ENCODE measurements at regions not wholly inside any gene's neighbourhood (a gene's known extent, or its start where the extent isn't known, plus 50 kb on each side); places are given as distances from the start of the nearest gene placed in this dataset.

DNA sequence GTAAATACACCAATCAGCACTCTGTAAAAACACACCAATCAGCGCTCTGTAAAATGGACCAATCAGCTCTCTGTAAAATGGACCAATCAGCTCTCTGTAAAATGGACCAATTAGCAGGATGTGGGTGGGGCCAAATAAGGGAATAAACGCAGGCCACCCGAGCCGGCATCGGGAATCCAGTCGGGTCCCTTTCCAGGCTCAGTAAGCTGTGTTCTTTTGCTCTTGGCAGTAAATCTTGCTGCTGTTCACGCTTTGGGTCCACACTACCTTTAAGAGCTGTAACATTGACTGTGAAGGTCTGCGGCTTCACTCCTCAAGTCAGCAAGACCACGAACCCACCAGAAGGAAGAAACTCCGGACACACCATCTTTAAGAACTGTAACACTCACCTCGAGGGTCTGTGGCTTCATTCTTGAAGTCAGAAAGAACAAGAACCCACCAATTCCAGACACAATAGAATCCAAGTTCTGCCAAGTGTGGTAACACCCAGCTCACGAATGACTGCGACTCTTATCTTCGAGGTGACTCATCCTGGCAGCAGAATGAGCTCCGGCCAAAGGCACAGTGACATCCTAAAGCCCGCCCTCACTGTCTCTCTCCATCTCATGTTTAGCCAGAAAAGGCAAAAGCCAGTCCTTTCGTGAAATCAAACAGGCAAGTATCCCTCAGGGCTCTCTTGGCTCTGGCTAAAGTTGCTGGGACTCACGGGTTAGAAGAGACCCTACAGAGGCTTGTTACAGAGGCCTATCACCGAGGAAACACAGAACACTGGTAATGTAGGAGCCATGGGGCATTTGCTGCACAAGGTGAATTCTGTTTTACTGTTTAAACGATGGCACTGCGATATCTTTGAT lies 155.2 kb downstream of the FAM43A start:
- TF ChIP-seq CTCF (IDR thresholded peaks at IDR 0.05; ENCODE audit: control insufficient read depth, extremely low read depth, insufficient read depth) = no peak
- no peak for DNase-seq (ENCODE audit: low read depth)
- no peak overlapping the region for H3K4me3 ChIP-seq (ENCODE audit: low read depth, low read length)

- H3K4me3 ChIP-seq (ENCODE audit: low read depth, low read length) = no peak overlapping the region
- TF ChIP-seq CTCF (IDR thresholded peaks at IDR 0.05; ENCODE audit: control insufficient read depth, extremely low read depth, insufficient read depth) = no peak
- no peak for DNase-seq (ENCODE audit: low read depth)
Observed at GRCh38 chr3:194841515-194841841, 155.8 kb downstream of the FAM43A start.

DNA sequence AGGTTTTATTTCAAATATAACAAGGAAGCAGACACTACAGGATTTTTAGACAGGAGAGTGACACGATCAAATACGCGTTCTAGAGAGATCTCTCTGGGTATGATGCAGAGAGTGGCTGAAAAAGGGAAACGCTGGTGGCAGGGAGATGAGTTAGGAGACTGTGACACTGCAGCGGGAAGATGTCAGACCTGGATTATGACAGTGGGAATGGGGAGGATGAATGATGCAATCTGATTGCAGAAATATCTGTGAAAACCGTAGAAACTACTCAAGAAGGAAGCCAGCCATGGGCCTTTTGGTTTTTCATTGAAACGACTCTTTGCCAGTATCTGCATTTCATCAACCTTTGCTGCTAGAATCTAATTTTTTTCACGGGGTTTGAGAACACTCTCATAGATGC lies 157.9 kb downstream of the FAM43A start:
- no peak for DNase-seq (ENCODE audit: low read depth)
- TF ChIP-seq CTCF (IDR thresholded peaks at IDR 0.05; ENCODE audit: control insufficient read depth, extremely low read depth, insufficient read depth) = no peak
- H3K4me3 ChIP-seq (ENCODE audit: low read depth, low read length) = no peak overlapping the region

DNA sequence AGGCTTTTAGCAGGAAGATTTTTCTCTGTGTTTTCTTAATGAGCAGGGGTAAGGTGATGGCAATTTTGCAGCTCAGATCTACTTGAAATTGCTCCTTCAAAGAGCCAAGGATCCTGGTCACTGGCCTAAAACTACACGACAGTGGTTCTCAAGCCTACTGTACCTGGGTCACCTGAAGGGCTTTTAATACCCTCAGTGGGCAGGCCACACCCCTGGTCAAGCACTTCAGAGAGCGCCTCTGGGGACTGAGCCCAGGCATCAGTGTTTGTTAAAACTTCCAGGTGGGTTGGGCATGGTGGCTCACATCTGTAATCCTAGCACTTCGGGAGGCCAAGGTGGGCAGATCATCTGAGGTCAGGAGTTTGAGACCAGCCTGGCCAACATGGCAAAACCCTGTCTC lies 158.4 kb downstream of the FAM43A start:
- no peak for TF ChIP-seq CTCF (IDR thresholded peaks at IDR 0.05; ENCODE audit: control insufficient read depth, extremely low read depth, insufficient read depth)
- DNase-seq (ENCODE audit: low read depth) = no peak
- H3K4me3 ChIP-seq (ENCODE audit: low read depth, low read length) = no peak overlapping the region

- no peak for DNase-seq (ENCODE audit: low read depth)
- TF ChIP-seq CTCF (IDR thresholded peaks at IDR 0.05; ENCODE audit: control insufficient read depth, extremely low read depth, insufficient read depth) = no peak
- no peak overlapping the region for H3K4me3 ChIP-seq (ENCODE audit: low read depth, low read length)
Observed at GRCh38 chr3:194849166-194849875, 163.6 kb downstream of the FAM43A start.

GRCh38 chr3:194851254-194851653 lies 165.6 kb downstream of the FAM43A start:
- TF ChIP-seq CTCF (IDR thresholded peaks at IDR 0.05; ENCODE audit: control insufficient read depth, extremely low read depth, insufficient read depth) = no peak
- H3K4me3 ChIP-seq (ENCODE audit: low read depth, low read length) = no peak overlapping the region
- no peak for DNase-seq (ENCODE audit: low read depth)

Data from LNCaP clone FGC (cell line).